Psoas muscle (tissue), 7 donors: ENCODE measurements at regions not wholly inside any gene's neighbourhood (a gene's known extent, or its start where the extent isn't known, plus 50 kb on each side); places are given as distances from the start of the nearest gene placed in this dataset.
"Not testable (repeated sequence)": the region's sequence is repeated elsewhere in the genome, so short reads cannot be mapped to it uniquely, and the experiment has no call there.

Experiments
- ATAC-seq, 4 donors: fragments of 200-7000 bp; cut with Tn5 transposase; one replicate each; pipeline ENCODE4 v1.9.1; 2020; ENCODE audit warnings: moderate library complexity in 3 of 4, mild to moderate bottlenecking in 2 of 4
- DNase-seq, 2 donors: peaks; one replicate each; pipeline ENCODE4 v3.0.0-alpha.2; 2020
- H3K27ac ChIP-seq: fragments of 200-600 bp; one replicate; pipeline ENCODE4 v1.8.0; 2022
- H3K27me3 ChIP-seq, 3 donors: fragments of 200-600 bp in 1 of 3; one replicate each; pipeline versions ENCODE4 v1.6.1 to v1.8.0; 2013 to 2022; ENCODE audit warnings: low read length in 2 of 3, mild to moderate bottlenecking in 2 of 3, moderate library complexity in 1 of 3; ENCODE audit not compliant: insufficient read depth in 3 of 3
- H3K36me3 ChIP-seq, 2 donors: fragments of 200-600 bp in 1 of 2; one replicate each; pipeline versions ENCODE4 v1.6.1 to v1.8.0; 2013 to 2022; ENCODE audit warnings: low read depth in 1 of 2, mild to moderate bottlenecking in 1 of 2, moderate library complexity in 1 of 2; ENCODE audit not compliant: insufficient read depth in 1 of 2
- H3K4me1 ChIP-seq: fragments of 200-600 bp; one replicate; pipeline ENCODE4 v1.8.0; 2022
- H3K4me3 ChIP-seq: fragments of 200-600 bp; one replicate; pipeline ENCODE4 v1.8.0; 2022; ENCODE audit warnings: mild to moderate bottlenecking
- H3K9me3 ChIP-seq: fragments of 200-600 bp; one replicate; pipeline ENCODE4 v1.8.0; 2022
- WGBS, 3 donors: extraction: QIAGEN DNeasy Blood & Tissue Kit; methylation state at CpG; one replicate each; pipeline versions ENCODE4 v1.1.6 to v1.1.7; 2013; 5-methylcytosine and 5-hydroxymethylcytosine counted together
- intact Hi-C, 2 donors: fragments of 100-400 bp; cut with DNase I; formaldehyde crosslinking; loops; one replicate each; pipeline versions ENCODE4 v1.11.0 to v1.14.2; 2022
- TF ChIP-seq, protein P1 (sequence below): fragments of 200-600 bp; IDR thresholded peaks from one replicate; pipeline ENCODE4 v1.8.0; 2022; ENCODE audit warnings: antibody characterized with exemption
- donor health status: healthy with polysubstance abuse.
- donor health status: DM: no; HTN: no; CAD: no; lungs with moderate emphysema.
- donor health status: Bipolar disorder and iron deficiency.
- donor health status: healthy.
- donor health status: DM: yes; HTN: yes; CAD: no.
- donor health status: DM: no; HTN: no; CAD: no.
- donor health status: DM: yes; HTN: yes; CAD: no.

DNA sequence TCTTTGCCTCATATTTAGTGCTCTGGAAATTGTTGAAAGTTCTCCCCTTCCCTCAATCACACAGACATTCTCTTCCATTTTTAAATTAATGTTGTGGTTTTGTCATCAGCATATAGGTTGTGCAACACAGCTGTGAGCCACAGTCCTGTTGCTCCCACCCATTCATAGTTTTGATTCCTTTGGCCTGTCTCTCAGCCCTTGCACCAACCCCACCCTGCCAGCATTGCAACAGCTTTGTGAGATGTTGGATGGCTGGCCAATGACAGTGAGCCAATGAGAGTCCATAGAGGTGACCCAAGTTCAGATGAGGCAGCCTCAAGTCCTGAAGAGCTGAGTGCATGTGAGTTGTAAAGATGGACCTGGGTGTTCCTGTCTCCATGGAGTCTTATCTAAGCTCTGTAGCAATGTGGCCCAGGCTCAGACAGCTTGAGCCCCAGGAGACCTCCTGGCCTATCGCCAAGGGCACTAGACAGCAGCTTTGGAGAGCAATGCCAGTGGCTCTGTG is 775.5 kb downstream of the RNF144A start:
- DNase-seq, result peak; percentile 61 to 66
- Histone ChIP-seq H3K9me3 (no peaks in the 10 kb centered on the region), H3K4me3 (no peak overlapping the region), H3K36me3 (no peaks in the 10 kb centered on the region), H3K27me3 (no peaks in the 10 kb centered on the region), H3K4me1 (no peaks in the 10 kb centered on the region), H3K27ac (no peak overlapping the region)
- ATAC-seq, result peak in 1 of 4 donors; percentile 30
- TF ChIP-seq, protein P1, sequence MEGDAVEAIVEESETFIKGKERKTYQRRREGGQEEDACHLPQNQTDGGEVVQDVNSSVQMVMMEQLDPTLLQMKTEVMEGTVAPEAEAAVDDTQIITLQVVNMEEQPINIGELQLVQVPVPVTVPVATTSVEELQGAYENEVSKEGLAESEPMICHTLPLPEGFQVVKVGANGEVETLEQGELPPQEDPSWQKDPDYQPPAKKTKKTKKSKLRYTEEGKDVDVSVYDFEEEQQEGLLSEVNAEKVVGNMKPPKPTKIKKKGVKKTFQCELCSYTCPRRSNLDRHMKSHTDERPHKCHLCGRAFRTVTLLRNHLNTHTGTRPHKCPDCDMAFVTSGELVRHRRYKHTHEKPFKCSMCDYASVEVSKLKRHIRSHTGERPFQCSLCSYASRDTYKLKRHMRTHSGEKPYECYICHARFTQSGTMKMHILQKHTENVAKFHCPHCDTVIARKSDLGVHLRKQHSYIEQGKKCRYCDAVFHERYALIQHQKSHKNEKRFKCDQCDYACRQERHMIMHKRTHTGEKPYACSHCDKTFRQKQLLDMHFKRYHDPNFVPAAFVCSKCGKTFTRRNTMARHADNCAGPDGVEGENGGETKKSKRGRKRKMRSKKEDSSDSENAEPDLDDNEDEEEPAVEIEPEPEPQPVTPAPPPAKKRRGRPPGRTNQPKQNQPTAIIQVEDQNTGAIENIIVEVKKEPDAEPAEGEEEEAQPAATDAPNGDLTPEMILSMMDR, result no peak
- WGBS, 3 donors, result 72 to 100% (median 83%) methylated on average over 1 of the region's 1 CpG
- intact Hi-C loops, result no loop called here

DNA sequence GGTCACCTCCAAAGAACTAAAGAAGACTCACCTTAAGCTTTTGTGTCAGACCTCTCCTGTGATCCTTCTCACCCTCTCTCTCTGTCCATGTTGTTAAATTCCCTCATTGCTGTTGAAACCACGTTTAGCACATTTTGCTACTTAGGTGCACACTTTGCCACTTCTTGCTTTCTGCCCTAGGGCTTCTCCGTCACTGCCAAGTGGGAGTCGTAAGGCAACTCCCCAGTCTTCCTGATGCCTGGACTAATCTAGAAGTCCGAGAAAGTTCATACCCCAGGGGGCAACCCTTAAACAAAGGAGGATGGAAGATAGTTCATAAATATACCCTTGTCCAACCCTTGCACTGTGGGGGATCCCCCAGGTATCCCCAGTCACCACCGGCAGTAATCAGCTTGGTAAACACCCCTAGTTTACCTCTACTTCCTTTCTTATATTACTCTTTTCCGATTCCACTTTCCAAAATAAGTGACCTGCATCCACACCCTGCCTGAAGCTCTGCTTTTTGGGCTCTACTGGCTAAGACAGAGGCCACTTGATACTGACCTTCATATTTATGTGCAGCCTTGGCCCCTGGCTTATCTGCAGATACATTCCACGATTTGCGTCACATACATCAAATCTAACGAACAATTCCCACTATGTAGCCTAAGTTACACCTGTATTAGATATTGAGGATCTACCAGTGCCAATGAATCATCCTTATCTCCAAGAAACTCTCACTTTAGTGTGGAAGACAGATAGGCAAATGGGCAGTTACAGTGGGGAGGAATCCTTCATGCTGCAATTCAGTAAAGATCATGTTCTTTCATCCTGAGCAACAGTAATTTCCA is 776.2 kb downstream of the RNF144A start:
- no peaks in the 10 kb centered on the region for H3K27me3 ChIP-seq
- no peak overlapping the region for H3K27ac ChIP-seq
- 71 to 82% (median 77%) methylated on average over 9 of the region's 9 CpGs for WGBS, 3 donors
- H3K9me3 ChIP-seq, result no peaks in the 10 kb centered on the region
- DNase-seq, result no peak
- intact Hi-C loops, result no loop called here
- ATAC-seq, result no peak
- TF ChIP-seq, protein P1, result no peak
- no peak overlapping the region for H3K4me3 ChIP-seq
- no peaks in the 10 kb centered on the region for H3K4me1 ChIP-seq
- H3K36me3 ChIP-seq, result no peaks in the 10 kb centered on the region

DNA sequence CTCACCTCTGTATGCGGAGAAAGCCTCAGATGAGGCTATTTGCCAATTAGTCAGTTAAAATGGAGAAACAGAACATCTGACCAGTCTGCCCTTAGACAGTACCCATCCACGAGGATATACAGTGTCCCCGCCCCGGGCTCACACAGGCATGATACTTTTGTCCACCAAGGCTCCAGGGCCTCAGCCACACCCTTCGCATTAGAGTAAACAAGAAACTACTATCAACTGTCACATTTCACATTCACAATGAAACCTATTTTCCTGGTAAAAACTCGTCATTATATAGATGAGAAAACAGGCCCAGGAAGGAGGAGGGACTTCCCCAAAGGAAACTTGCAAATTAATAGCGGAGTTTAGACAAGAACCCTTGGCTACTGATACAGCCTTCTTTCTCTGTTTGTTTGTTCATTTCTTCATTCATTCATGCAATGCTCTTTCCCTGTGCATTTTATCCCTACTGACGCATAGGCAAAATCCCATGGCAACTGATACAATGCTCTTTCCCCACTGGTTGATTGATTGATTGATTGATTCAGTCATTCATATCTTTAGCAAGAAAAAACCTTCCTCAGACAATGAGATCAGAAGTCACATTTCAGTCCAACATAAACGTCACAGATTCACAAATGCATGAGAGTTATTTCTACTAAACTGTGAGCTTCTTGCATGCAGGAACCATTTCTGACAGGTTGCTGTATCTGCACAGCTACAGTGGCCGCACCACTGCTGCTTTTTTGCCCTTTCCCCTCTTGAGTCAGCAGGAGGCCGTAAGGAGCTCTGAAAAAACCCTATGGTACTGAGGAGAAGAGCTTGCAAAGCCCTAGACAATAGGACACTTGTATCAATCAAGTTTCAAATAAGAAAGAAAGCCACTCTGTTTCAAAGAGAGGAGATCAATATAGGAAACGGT is 777.1 kb downstream of the RNF144A start:
- ATAC-seq, result no peak
- WGBS, 3 donors, result 75 to 83% (median 81%) methylated on average over 12 of the region's 12 CpGs

DNA sequence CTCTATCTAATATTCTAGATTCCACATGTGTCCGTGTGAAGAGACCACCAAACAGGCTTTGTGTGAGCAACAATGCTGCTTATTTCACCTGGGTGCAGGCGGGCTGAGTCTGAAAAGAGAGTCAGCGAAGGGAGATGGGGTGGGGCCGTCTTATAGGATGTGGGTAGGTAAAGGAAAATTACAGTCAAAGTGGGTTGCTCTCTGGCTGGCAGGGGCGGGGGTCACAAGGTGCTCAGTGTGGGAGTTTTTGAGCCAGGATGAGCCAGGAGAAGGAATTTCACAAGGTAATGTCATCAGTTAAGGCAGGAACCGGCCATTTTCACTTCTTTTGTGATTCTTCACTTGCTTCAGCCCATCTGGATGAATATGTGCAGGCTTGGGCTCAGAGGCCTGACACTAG is 779.3 kb downstream of the RNF144A start:
- H3K4me3 ChIP-seq, ATAC-seq, H3K27me3 ChIP-seq, H3K4me1 ChIP-seq, H3K9me3 ChIP-seq, DNase-seq, H3K36me3 ChIP-seq, intact Hi-C loops, H3K27ac ChIP-seq: not testable (repeated sequence)
- 83 to 87% (median 87%) methylated on average over 6 of the region's 6 CpGs for WGBS, 3 donors

More for the DNA sequence above, 777.1 kb downstream of the RNF144A start:
- intact Hi-C loops, result no loop called here
- Histone ChIP-seq H3K27me3 (no peaks in the 10 kb centered on the region), H3K27ac (no peak overlapping the region), H3K9me3 (no peaks in the 10 kb centered on the region), H3K4me3 (no peak overlapping the region), H3K4me1 (no peaks in the 10 kb centered on the region), H3K36me3 (no peaks in the 10 kb centered on the region)
- DNase-seq, result no peak
- TF ChIP-seq, protein P1, result no peak

DNA sequence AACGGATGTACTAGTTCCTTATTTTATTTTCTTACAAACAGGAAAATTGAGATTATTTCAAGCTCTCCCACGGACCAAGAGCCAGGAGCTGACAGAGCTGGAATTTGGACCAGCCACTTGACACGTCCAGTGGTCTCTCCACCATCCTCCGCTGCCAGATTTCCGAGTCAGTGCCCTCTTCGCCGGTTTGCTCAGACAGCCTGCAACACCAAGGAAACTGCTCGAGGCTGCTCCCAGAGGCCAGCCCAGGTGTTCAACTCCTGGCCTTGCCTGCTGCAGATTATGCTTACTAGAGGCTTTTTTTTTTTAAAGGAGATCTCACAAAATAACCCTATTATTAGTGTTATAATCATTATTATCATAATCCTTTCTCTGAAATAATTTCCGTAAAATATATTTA is 779.8 kb downstream of the RNF144A start:
- intact Hi-C loops, result no loop called here
- ATAC-seq, result no peak

More for the DNA sequence above, 779.8 kb downstream of the RNF144A start:
- WGBS, 3 donors, result 80 to 84% (median 81%) methylated on average over 9 of the region's 9 CpGs
- Histone ChIP-seq H3K27me3 (no peaks in the 10 kb centered on the region), H3K27ac (no peak overlapping the region), H3K9me3 (no peaks in the 10 kb centered on the region), H3K36me3 (no peaks in the 10 kb centered on the region), H3K4me1 (no peaks in the 10 kb centered on the region), H3K4me3 (no peak overlapping the region)
- TF ChIP-seq, protein P1, result no peak
- no peak for DNase-seq
